BLaER1 treated with 17β-estradiol and CSF1 and Interleukin-3, amounts not matched to agents 10 nM and 100 nM (cell line): ENCODE measurements at regions not wholly inside any gene's neighbourhood (a gene's known extent, or its start where the extent isn't known, plus 50 kb on each side); places are given as distances from the start of the nearest gene placed in this dataset.

Experiments
- H3K27ac ChIP-seq, 11 experiments: shearing (Covaris generic); formaldehyde crosslinking; 2 replicates each; pipeline ENCODE4 v1.8.1; 2022
- H3K27me3 ChIP-seq, 11 experiments: shearing (Covaris generic); formaldehyde crosslinking; 2 replicates each; pipeline ENCODE4 v1.8.1; 2022
- H3K36me3 ChIP-seq, 11 experiments: shearing (Covaris generic); formaldehyde crosslinking; 2 replicates each; pipeline ENCODE4 v1.8.1; 2022
- H3K4me1 ChIP-seq, 10 experiments: shearing (Covaris generic); formaldehyde crosslinking; 2 replicates each; pipeline ENCODE4 v1.8.1; 2022
- H3K4me2 ChIP-seq, 11 experiments: shearing (Covaris generic); formaldehyde crosslinking; 2 replicates each; pipeline ENCODE4 v1.8.1; 2022
- H3K4me3 ChIP-seq, 10 experiments: shearing (Covaris generic); formaldehyde crosslinking; 2 replicates each; pipeline ENCODE4 v1.8.1; 2022
- H3K9ac ChIP-seq, 11 experiments: shearing (Covaris generic); formaldehyde crosslinking; 2 replicates each; pipeline ENCODE4 v1.8.1; 2022
- H3K9me3 ChIP-seq, 11 experiments: shearing (Covaris generic); formaldehyde crosslinking; replicated peaks in 1 of 11; 2 replicates each; pipeline ENCODE4 v1.8.1; 2022
- H4K20me1 ChIP-seq, 11 experiments: shearing (Covaris generic); formaldehyde crosslinking; 2 replicates each; pipeline ENCODE4 v1.8.1; 2022
- Cebpa-rat ChIP-seq, 11 experiments: shearing (Covaris generic); IDR thresholded peaks; 2 replicates each; pipeline ENCODE4 v1.8.1; 2022

- no peak for TF ChIP-seq Cebpa-rat (IDR thresholded peaks at IDR 0.05)
- peaks cover 4 to 19% (median 13%) of the 10 kb centered on the region in 11 experiments; a peak in 18 of 22 replicates for H3K9me3 ChIP-seq
Observed at GRCh38 chr11:13834463-13834862, 128.1 kb upstream of the SPON1 start.

GRCh38 chr11:13836666-13837065 lies 125.9 kb upstream of the SPON1 start:
- Histone ChIP-seq H3K4me2 (no peak overlapping the region), H3K27ac (no peak overlapping the region), H3K36me3 (no peaks in the 10 kb centered on the region), H3K9ac (no peak overlapping the region), H3K27me3 (no peaks in the 10 kb centered on the region), H4K20me1 (no peaks in the 10 kb centered on the region), H3K4me1 (no peaks in the 10 kb centered on the region), H3K9me3 (no peaks in the 10 kb centered on the region), H3K4me3 (no peak overlapping the region)
- TF ChIP-seq Cebpa-rat (IDR thresholded peaks at IDR 0.05) = no peak

More at GRCh38 chr11:13834463-13834862, 128.1 kb upstream of the SPON1 start:
- H3K27ac ChIP-seq = no peak overlapping the region
- H3K4me3 ChIP-seq = no peak overlapping the region
- H3K36me3 ChIP-seq = no peaks in the 10 kb centered on the region
- H3K4me2 ChIP-seq = no peak overlapping the region
- no peaks in the 10 kb centered on the region for H3K4me1 ChIP-seq
- no peaks in the 10 kb centered on the region for H3K27me3 ChIP-seq
- H4K20me1 ChIP-seq = no peaks in the 10 kb centered on the region
- H3K9ac ChIP-seq = no peak overlapping the region

- Histone ChIP-seq H4K20me1 (no peaks in the 10 kb centered on the region), H3K27me3 (no peaks in the 10 kb centered on the region), H3K4me3 (no peak overlapping the region), H3K27ac (no peak overlapping the region), H3K36me3 (no peaks in the 10 kb centered on the region), H3K9me3 (no peaks in the 10 kb centered on the region), H3K4me2 (no peak overlapping the region), H3K9ac (no peak overlapping the region), H3K4me1 (no peaks in the 10 kb centered on the region)
- no peak for TF ChIP-seq Cebpa-rat (IDR thresholded peaks at IDR 0.05)
Observed at GRCh38 chr11:13837286-13837685, 125.2 kb upstream of the SPON1 start.

GRCh38 chr11:13841393-13841792 lies 121.1 kb upstream of the SPON1 start:
- Histone ChIP-seq H3K9ac (no peak overlapping the region), H3K9me3 (no peaks in the 10 kb centered on the region), H3K4me1 (no peaks in the 10 kb centered on the region), H3K36me3 (no peaks in the 10 kb centered on the region), H4K20me1 (no peaks in the 10 kb centered on the region), H3K27ac (no peak overlapping the region), H3K27me3 (no peaks in the 10 kb centered on the region), H3K4me2 (no peak overlapping the region), H3K4me3 (no peak overlapping the region)
- no peak for TF ChIP-seq Cebpa-rat (IDR thresholded peaks at IDR 0.05)

GRCh38 chr11:13848031-13848430 lies 114.5 kb upstream of the SPON1 start:
- no peak overlapping the region for H3K9ac ChIP-seq
- no peak overlapping the region for H3K27ac ChIP-seq
- no peaks in the 10 kb centered on the region for H3K36me3 ChIP-seq
- no peaks in the 10 kb centered on the region for H3K9me3 ChIP-seq
- no peaks in the 10 kb centered on the region for H4K20me1 ChIP-seq
- H3K27me3 ChIP-seq = no peaks in the 10 kb centered on the region
- TF ChIP-seq Cebpa-rat (IDR thresholded peaks at IDR 0.05) = no peak
- H3K4me1 ChIP-seq = peaks cover 13 to 32% (median 21%) of the 10 kb centered on the region in 10 experiments; a peak in 19 of 20 replicates
- H3K4me3 ChIP-seq = no peak overlapping the region
- H3K4me2 ChIP-seq = no peak overlapping the region

- Histone ChIP-seq H3K36me3 (no peaks in the 10 kb centered on the region), H3K9ac (no peak overlapping the region), H4K20me1 (no peaks in the 10 kb centered on the region), H3K4me2 (peak overlapping the region; percentile 36 to 70 (median 57)), H3K9me3 (no peaks in the 10 kb centered on the region), H3K27me3 (no peaks in the 10 kb centered on the region), H3K27ac (no peak overlapping the region; a peak in 1 of 22 replicates), H3K4me1 (peaks cover 13 to 36% (median 21%) of the 10 kb centered on the region in 10 experiments; a peak in 19 of 20 replicates), H3K4me3 (no peak overlapping the region)
- TF ChIP-seq Cebpa-rat (IDR thresholded peaks at IDR 0.05) = no peak
Observed at GRCh38 chr11:13850231-13851005, 112.1 kb upstream of the SPON1 start.

GRCh38 chr11:13851691-13852090 lies 110.8 kb upstream of the SPON1 start:
- H3K27me3 ChIP-seq = no peaks in the 10 kb centered on the region
- H3K4me3 ChIP-seq = no peak overlapping the region
- no peak overlapping the region for H3K27ac ChIP-seq
- no peak for TF ChIP-seq Cebpa-rat (IDR thresholded peaks at IDR 0.05)
- no peaks in the 10 kb centered on the region for H4K20me1 ChIP-seq
- H3K36me3 ChIP-seq = no peaks in the 10 kb centered on the region
- H3K4me1 ChIP-seq = peaks cover 13 to 36% (median 21%) of the 10 kb centered on the region in 10 experiments; a peak in 19 of 20 replicates
- H3K4me2 ChIP-seq = peak overlapping the region in 4 of 11 experiments; percentile 64 to 70 (median 65); a peak in 4 of 22 replicates
- H3K9me3 ChIP-seq = no peaks in the 10 kb centered on the region
- H3K9ac ChIP-seq = no peak overlapping the region

GRCh38 chr11:13852481-13852880 lies 110.0 kb upstream of the SPON1 start:
- TF ChIP-seq Cebpa-rat (IDR thresholded peaks at IDR 0.05) = no peak
- Histone ChIP-seq H3K4me1 (peaks cover 13 to 36% (median 21%) of the 10 kb centered on the region in 10 experiments; a peak in 19 of 20 replicates), H3K27me3 (no peaks in the 10 kb centered on the region), H3K4me2 (peak overlapping the region; percentile 1 to 66 (median 26); a peak in 16 of 22 replicates), H3K9ac (no peak overlapping the region), H3K27ac (no peak overlapping the region), H3K9me3 (no peaks in the 10 kb centered on the region), H4K20me1 (no peaks in the 10 kb centered on the region), H3K4me3 (no peak overlapping the region), H3K36me3 (no peaks in the 10 kb centered on the region)

GRCh38 chr11:13857828-13858227 lies 104.7 kb upstream of the SPON1 start:
- H3K4me3 ChIP-seq = no peak overlapping the region
- no peaks in the 10 kb centered on the region for H4K20me1 ChIP-seq
- H3K27me3 ChIP-seq = no peaks in the 10 kb centered on the region
- H3K9ac ChIP-seq = no peak overlapping the region
- no peak overlapping the region for H3K4me2 ChIP-seq
- H3K27ac ChIP-seq = no peak overlapping the region
- peaks cover 0 to 7% (median 5%) of the 10 kb centered on the region in 10 experiments; a peak in 14 of 20 replicates for H3K4me1 ChIP-seq
- H3K9me3 ChIP-seq = 0 out of 22 replicates have a peak, but pooled peaks cover 0 to 3% (median 0%) of the 10 kb centered on the region in 11 experiments
- no peak for TF ChIP-seq Cebpa-rat (IDR thresholded peaks at IDR 0.05)
- H3K36me3 ChIP-seq = no peaks in the 10 kb centered on the region

- Histone ChIP-seq H4K20me1 (no peaks in the 10 kb centered on the region), H3K27me3 (no peaks in the 10 kb centered on the region), H3K9ac (no peak overlapping the region), H3K4me3 (no peak overlapping the region), H3K9me3 (0 out of 22 replicates have a peak, but pooled peaks cover 0 to 3% (median 0%) of the 10 kb centered on the region in 11 experiments), H3K4me2 (no peak overlapping the region), H3K27ac (no peak overlapping the region), H3K4me1 (peaks cover 0 to 7% (median 2%) of the 10 kb centered on the region in 10 experiments; a peak in 7 of 20 replicates), H3K36me3 (no peaks in the 10 kb centered on the region)
- TF ChIP-seq Cebpa-rat (IDR thresholded peaks at IDR 0.05) = no peak
Observed at GRCh38 chr11:13859892-13860291, 102.6 kb upstream of the SPON1 start.
